AG20443 (cell line): ENCODE measurements at regions not wholly inside any gene's neighbourhood (a gene's known extent, or its start where the extent isn't known, plus 50 kb on each side); places are given as distances from the start of the nearest gene placed in this dataset.
A peak's percentile ranks its signal among the peaks of the same experiment; 100 is the strongest.

Experiments
- DNase-seq: peaks from one replicate; pipeline ENCODE4 v3.0.0; 2012; ENCODE audit warnings: low spot score, mixed read lengths

- no peak for DNase-seq
These were observed 190.7 kb downstream of the HLX start for GRCh38 chr1:221069986-221070385.

DNA sequence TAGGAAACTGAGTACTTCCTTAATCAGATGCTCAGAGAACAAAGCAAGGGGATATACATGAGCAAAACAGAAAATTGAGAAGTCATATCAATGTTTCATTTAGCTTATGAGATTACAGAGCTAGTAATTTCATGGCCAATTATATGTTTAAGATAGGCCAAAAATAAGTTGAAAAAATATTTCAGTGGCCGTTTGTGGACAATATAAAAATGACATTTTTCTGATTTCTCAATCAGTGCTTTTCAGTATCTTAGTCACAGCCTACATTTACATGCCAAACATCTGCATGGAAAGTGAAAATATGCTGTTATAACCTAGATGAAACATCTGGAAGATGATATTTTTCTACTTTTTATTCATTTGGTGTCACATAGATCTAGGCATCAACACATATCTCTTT lies 192.5 kb downstream of the HLX start:
- DNase-seq = no peak

- no peak for DNase-seq
These were observed 193.0 kb downstream of the HLX start for GRCh38 chr1:221072214-221072613.

GRCh38 chr1:221074332-221074731 lies 195.1 kb downstream of the HLX start:
- DNase-seq = no peak

- DNase-seq = no peak
These were observed 196.7 kb downstream of the HLX start for GRCh38 chr1:221075911-221076310.

- DNase-seq = no peak
These were observed 197.2 kb downstream of the HLX start for GRCh38 chr1:221076391-221076811.

GRCh38 chr1:221078260-221078965 lies 199.2 kb downstream of the HLX start:
- peak; percentile 38 for DNase-seq

GRCh38 chr1:221083902-221084301 lies 204.7 kb downstream of the HLX start:
- no peak for DNase-seq

DNA sequence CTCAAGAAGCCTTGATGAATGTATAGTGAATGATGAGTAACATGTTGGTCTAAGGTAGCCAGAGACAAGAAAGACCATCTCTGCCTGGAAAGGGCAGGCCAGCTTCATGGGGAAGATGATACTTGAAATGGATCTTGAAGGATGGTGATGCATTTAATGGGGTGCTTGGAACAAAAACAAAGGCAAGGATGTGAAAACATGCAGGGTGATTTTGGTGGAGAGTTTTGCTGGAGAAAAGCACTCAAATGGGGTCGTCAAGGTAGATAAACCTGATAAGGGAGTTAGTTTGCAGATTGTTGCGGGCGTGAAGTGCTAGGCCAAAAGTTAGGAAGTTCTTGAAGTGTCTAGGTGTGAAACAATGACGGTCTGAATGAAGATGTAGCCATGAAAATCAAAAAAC lies 205.4 kb downstream of the HLX start:
- DNase-seq = no peak

GRCh38 chr1:221085701-221086375 lies 206.6 kb downstream of the HLX start:
- DNase-seq = no peak

DNA sequence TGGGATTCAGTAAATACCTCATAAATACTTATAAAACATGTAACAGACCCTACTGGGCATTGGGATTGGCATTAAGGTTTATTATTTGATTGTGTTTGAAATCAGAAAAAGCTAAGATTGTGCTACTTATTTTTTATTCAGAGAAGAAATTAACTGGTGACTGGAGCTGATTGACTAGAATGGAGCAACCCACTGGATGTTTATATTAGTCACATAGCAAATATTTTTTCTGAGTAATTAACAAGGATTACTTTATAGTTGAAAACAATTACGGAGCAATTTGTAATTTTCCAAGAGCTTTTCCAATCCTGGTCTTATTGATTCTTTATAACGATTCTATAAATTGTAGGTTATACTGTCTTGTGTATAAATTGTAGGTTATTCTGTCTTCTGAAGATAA lies 208.7 kb downstream of the HLX start:
- peak; percentile 33 for DNase-seq

GRCh38 chr1:221089273-221089672 lies 210.0 kb downstream of the HLX start:
- DNase-seq = peak; percentile 47

DNA sequence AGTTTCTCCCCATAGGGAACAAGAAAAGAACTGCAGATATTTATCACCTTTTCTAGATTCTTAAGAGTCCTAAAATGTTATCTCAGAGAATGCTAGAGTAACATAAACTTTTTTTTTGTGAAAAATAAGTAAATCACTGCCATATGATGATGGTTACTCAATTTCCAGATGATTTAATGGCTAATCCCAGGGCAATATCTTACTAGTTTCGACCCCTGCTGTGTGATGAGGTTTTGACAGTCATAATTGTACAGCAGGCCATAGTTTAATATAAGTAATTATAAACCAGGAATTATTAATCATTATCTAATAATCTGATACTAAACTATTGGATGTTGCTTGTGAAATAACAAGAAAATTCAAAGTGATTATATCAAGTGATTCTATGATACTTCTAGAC lies 210.6 kb downstream of the HLX start:
- no peak for DNase-seq

DNA sequence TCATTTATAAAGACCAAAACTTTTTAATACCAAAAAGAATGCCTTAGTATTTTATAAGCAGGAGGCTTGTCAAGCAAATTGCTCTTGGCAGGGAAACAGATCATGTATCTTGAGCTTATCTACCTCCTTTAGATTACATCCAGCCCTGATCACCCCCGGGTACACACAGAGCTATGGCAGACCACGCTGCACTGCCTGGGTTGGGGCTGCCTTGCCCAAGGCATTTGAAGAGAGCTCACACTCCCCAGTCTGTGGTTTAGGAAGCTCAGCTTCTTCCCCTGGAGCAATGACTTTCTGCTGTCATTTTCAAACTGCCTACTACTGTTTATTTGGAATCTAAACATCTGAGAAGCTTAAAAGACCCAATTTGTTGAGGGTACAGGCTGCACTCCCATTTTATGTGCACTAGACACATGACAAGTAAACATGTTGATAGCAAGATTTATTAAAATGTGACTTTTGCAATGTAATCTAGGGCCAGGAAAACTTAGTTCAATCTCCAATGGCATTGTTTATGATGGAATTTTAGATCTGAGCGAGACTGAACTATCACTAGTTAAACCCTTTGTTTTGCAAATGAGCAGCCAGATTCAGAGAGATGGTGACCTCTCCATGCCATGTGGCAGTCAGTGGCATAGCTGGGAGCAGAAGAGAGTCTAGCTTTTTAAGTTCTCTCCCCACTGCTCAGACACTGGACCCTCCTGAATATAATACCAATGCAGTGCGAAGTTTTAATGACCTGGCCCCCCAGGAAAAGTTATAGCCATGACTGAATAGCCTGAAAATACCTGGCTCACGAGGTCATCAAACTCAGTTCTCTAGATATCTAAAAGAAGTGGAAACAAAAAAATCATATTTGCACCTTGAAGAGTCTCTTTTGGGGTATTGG lies 214.9 kb downstream of the HLX start:
- DNase-seq = no peak

- DNase-seq = peak; percentile 77
These were observed 218.4 kb downstream of the HLX start for GRCh38 chr1:221097479-221098281.

DNA sequence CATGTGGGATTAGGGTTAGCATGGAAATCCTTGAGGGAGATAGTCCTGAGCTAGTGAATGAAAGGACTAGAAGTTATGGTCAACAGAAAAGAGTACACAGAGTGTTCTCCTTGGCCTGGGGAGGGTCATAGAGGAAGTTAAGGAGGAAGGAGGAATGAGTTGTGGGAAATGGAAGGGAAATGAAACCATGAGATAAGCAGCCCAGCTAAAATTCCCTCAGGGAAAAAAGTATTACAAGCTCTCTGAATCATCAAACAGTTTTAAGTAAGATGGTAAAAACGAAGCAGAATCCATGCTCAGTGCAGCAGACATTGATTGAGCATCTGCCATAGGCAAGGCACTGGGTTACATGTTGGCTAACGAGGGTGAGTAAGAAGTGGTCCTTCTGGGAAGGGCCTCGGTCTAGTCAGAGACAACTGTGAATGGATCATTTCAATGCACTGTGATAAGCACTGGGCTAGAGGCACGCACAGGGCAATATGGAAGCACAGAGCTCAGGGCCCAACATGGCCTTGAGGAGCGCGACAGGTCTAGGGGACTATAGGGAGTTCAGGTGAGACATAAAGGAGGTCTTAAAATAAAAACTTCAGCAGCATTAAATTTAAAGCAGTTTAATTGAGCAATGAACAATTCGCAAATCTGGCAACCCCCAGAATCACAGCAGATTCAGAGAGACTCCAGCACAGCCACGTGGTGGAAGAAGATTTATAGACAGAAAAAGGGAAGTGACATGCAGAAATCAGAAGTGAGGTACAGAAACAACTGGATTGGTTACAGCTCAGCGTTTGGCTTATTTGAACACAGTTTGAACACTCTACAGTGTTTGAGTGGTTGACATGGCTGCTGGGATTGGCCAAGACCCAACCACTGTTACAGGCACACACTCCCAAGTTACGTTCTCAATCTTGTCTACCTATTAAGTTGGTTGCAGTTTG lies 219.5 kb downstream of the HLX start:
- DNase-seq = no peak

DNA sequence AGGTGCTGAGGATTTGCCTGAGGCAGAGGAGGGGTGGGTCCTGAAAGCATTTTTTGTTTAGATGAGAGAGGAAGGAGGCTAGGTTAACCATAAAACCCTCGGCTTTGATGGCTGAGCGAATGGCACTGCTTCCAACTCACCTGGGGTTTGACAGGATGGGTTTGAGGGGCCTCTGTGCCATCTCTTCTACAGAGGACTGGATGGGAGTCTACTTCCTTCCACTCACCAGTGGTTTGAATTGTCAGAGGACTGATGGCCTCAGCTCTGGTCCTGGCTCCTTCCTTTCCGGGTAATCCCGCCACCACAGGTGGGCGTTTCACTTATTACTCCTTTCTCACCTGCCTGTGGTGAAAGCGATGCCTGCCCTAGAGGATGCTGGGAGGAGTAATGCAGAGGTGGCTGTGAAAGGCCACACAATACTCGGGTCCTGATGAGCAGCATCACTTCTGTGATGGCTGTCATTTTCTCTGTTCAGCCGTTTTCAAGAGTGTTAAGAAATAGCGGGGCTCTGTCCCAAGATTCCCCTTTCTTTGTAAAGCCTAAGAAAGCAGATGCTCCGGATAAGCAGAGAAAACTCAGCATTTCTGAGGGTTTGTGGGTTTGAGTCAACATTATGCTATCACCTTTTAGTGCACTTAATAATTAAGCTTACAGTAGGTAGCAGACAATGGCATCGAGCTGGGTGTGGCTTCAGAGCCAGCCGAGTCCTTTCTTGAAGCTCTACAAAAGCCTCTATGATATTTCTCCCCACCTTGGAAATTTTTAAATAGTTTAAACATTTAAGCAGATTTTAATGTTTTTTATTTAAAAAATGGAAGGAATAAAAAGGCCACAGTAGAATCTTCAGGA lies 220.7 kb downstream of the HLX start:
- no peak for DNase-seq

GRCh38 chr1:221100611-221101010 lies 221.4 kb downstream of the HLX start:
- DNase-seq = peak; percentile 48

DNA sequence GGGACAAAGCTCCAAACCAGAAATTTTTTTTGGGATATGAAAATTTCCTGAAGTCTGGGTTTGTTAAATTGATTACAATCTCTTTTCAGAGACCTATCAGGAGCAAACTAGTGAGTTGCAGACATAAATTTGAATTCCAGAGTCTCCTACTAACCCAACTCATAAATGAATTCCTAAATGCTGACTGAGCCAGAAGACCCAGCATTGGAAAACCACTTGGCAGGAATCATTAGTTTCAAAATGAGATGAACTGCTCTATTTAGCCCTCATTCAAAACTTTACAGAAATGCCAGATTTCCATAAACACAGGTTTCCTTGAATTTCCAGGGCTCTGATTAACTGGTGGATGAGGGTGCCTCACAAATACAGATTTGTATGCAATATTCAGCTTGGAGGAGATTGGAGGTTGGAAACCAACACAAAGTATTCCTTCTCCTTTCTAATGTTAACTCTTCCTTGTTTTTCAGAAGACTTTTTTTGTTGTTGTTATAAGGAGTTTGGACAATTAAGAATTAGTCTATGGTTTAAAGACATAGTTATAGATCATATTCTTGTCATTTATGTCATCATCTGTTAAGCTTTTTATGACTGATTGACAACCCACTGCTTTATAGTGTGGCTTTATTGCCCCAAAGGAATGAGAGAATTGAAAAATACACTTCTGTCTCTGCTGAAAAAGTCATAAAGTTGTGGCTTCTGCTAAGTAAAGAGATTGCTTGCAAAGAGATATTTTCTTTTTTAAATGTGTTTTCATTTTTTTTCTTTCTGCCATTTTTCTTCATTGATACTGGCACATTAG lies 222.8 kb downstream of the HLX start:
- DNase-seq = peak; percentile 58
